IPS-18a (cell line): ENCODE measurements at regions not wholly inside any gene's neighbourhood (a gene's known extent, or its start where the extent isn't known, plus 50 kb on each side); places are given as distances from the start of the nearest gene placed in this dataset.

Source experiments
- H3K27ac ChIP-seq: one replicate; pipeline ENCODE4 v1.5.1; 2013; ENCODE audit warnings: low read length
- H3K27me3 ChIP-seq: one replicate; pipeline ENCODE4 v1.6.1; 2013; ENCODE audit warnings: mild to moderate bottlenecking, low read length; ENCODE audit not compliant: control insufficient read depth, insufficient read depth
- H3K36me3 ChIP-seq: one replicate; pipeline ENCODE4 v1.6.1; 2013; ENCODE audit warnings: low read depth, low read length; ENCODE audit not compliant: control insufficient read depth
- H3K4me1 ChIP-seq: one replicate; pipeline ENCODE4 v1.6.1; 2013; ENCODE audit warnings: low read depth, low read length; ENCODE audit not compliant: control insufficient read depth
- H3K4me3 ChIP-seq: one replicate; pipeline ENCODE4 v1.5.1; 2013; ENCODE audit warnings: low read length
- H3K9ac ChIP-seq: one replicate; pipeline ENCODE4 v1.6.1; 2013; ENCODE audit warnings: mild to moderate bottlenecking, low read length, moderate library complexity
- H3K9me3 ChIP-seq: one replicate; pipeline ENCODE4 v1.6.1; 2013; ENCODE audit warnings: low read depth, low read length; ENCODE audit not compliant: control insufficient read depth

- H3K27me3 ChIP-seq = no peaks in the 10 kb centered on the region
- no peak overlapping the region for H3K27ac ChIP-seq
- H3K9ac ChIP-seq = no peak overlapping the region
- H3K4me1 ChIP-seq = no peaks in the 10 kb centered on the region
- no peak overlapping the region for H3K4me3 ChIP-seq
- H3K36me3 ChIP-seq = no peaks in the 10 kb centered on the region
- H3K9me3 ChIP-seq = no peaks in the 10 kb centered on the region
These were observed 51.9 kb upstream of the TSPAN11 start for GRCh38 chr12:30874455-30875321.

DNA sequence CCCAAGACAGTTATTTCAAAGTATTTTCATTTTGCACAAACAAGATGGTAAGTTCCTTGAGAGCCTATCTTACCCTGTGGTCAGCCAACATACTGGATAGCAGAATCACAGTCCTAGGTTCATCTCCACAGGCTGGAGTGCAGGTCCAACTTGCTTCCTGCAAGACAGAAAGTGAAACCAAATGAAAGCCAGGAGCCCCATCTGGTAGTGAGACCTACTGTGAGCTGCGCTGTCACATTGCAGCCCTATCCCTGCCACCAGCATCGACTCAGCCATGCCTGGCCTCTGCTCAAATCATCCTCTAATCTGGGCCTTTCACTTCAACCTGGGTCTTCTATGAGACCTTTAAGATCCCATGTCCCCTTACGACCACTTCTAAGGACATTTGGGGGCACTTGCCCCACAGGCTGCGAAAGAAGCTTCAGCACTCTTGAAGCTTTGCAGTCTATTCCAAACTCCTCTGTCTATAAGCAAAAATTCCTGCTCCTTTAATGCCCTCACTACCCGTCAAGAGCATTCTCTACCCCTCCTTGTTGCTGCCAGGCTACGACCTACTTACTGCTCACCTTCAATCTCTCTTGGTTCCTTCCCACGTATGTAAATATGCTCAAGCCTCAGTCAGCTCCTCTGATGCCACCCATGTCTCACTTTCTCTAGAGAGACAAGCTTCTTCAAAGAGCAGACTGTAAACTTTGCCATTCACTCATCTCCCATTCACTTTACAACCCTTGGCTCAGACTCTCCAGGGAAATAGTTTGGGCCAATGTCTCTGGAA is 55.9 kb upstream of the TSPAN11 start:
- no peaks in the 10 kb centered on the region for H3K27me3 ChIP-seq
- no peak overlapping the region for H3K27ac ChIP-seq
- no peak overlapping the region for H3K4me3 ChIP-seq
- peaks cover 6% of the 10 kb centered on the region for H3K9me3 ChIP-seq
- H3K9ac ChIP-seq = no peak overlapping the region
- no peaks in the 10 kb centered on the region for H3K4me1 ChIP-seq
- H3K36me3 ChIP-seq = no peaks in the 10 kb centered on the region

DNA sequence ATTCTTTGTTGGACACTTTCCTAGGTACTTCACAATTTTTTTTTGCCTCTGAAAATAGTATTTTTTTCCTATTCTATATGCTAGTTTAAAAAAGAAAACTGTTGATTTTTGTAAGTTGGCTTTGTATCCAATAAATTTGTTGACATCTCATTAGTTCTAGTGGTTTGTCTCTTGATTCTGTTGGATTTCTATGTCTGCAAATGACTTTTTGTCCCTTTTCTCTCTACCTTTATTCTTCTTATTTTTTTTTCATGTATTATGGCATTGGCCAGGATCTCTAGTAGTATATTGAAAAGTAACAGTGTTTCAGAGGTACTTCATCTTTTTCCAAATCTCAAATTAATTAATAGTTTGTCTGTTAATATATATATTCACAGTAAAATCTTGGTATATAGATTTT is 59.1 kb upstream of the TSPAN11 start:
- no peak overlapping the region for H3K9ac ChIP-seq
- no peaks in the 10 kb centered on the region for H3K27me3 ChIP-seq
- H3K27ac ChIP-seq = no peak overlapping the region
- no peaks in the 10 kb centered on the region for H3K4me1 ChIP-seq
- H3K36me3 ChIP-seq = no peaks in the 10 kb centered on the region
- H3K9me3 ChIP-seq = peaks cover 8% of the 10 kb centered on the region
- no peak overlapping the region for H3K4me3 ChIP-seq

GRCh38 chr12:30866256-30866655 is 60.3 kb upstream of the TSPAN11 start:
- Histone ChIP-seq H3K9me3 (peaks cover 8% of the 10 kb centered on the region), H3K4me3 (no peak overlapping the region), H3K9ac (no peak overlapping the region), H3K36me3 (no peaks in the 10 kb centered on the region), H3K4me1 (no peaks in the 10 kb centered on the region), H3K27ac (no peak overlapping the region), H3K27me3 (no peaks in the 10 kb centered on the region)

DNA sequence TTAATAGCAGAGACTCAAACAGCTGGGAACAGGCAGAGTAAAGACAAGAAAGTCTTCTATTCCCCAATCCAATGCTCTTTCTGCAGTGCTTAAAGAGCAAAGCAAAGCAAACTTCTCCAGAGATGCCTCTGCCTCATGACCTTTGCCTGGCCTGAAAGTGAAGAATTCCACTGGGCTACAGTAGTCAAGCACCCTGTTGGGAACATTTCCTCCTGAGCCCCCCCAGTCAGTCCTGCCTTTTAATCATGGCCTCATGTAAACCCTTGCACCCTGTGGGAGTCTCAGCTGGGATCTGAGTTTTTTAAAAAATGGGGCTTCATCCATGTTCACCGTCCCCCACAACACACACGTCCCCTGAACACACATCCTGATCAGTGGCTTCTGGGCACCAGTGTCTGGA is 62.7 kb upstream of the TSPAN11 start:
- Histone ChIP-seq H3K27me3 (no peaks in the 10 kb centered on the region), H3K4me3 (no peak overlapping the region), H3K9me3 (peaks cover 8% of the 10 kb centered on the region), H3K4me1 (no peaks in the 10 kb centered on the region), H3K27ac (no peak overlapping the region), H3K9ac (no peak overlapping the region), H3K36me3 (no peaks in the 10 kb centered on the region)

- Histone ChIP-seq H3K4me1 (no peaks in the 10 kb centered on the region), H3K27ac (no peak overlapping the region), H3K9ac (no peak overlapping the region), H3K27me3 (no peaks in the 10 kb centered on the region), H3K9me3 (peaks cover 8% of the 10 kb centered on the region), H3K4me3 (no peak overlapping the region), H3K36me3 (no peaks in the 10 kb centered on the region)
These were observed 64.1 kb upstream of the TSPAN11 start for GRCh38 chr12:30862486-30862885.

DNA sequence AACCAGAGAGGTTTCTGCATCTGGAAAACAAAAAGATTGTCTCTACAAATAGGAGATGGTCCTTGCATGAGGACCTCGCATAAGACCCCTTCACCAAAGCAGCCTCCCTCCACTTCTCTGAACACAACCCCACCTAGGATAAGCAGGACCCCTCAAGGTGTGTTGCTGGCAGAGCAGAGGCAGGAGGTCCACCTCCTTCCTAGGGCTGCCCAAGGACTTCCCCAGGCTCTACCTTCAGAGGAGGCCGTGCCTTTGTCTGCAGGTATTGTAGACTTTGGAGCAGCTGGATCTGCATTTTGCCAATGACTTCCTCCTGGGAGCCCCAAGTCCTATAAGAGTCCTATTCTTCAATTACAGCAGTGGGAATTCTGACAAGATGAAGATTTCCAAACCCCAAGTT is 67.3 kb upstream of the TSPAN11 start:
- H3K4me3 ChIP-seq = no peak overlapping the region
- no peak overlapping the region for H3K27ac ChIP-seq
- no peaks in the 10 kb centered on the region for H3K36me3 ChIP-seq
- H3K27me3 ChIP-seq = no peaks in the 10 kb centered on the region
- H3K9me3 ChIP-seq = no peaks in the 10 kb centered on the region
- H3K4me1 ChIP-seq = no peaks in the 10 kb centered on the region
- H3K9ac ChIP-seq = no peak overlapping the region

GRCh38 chr12:30858471-30858870 is 68.1 kb upstream of the TSPAN11 start:
- H3K9me3 ChIP-seq = no peaks in the 10 kb centered on the region
- no peaks in the 10 kb centered on the region for H3K27me3 ChIP-seq
- H3K36me3 ChIP-seq = no peaks in the 10 kb centered on the region
- H3K4me1 ChIP-seq = no peaks in the 10 kb centered on the region
- no peak overlapping the region for H3K9ac ChIP-seq
- no peak overlapping the region for H3K27ac ChIP-seq
- no peak overlapping the region for H3K4me3 ChIP-seq

GRCh38 chr12:30853561-30854133 is 72.9 kb upstream of the TSPAN11 start:
- Histone ChIP-seq H3K4me3 (no peak overlapping the region), H3K36me3 (no peaks in the 10 kb centered on the region), H3K4me1 (no peaks in the 10 kb centered on the region), H3K9me3 (no peaks in the 10 kb centered on the region), H3K27me3 (no peaks in the 10 kb centered on the region), H3K27ac (no peak overlapping the region), H3K9ac (no peak overlapping the region)

- Histone ChIP-seq H3K9me3 (no peaks in the 10 kb centered on the region), H3K4me1 (no peaks in the 10 kb centered on the region), H3K4me3 (no peak overlapping the region), H3K9ac (no peak overlapping the region), H3K36me3 (no peaks in the 10 kb centered on the region), H3K27ac (no peak overlapping the region), H3K27me3 (no peaks in the 10 kb centered on the region)
These were observed 75.9 kb upstream of the TSPAN11 start for GRCh38 chr12:30850684-30851083.

DNA sequence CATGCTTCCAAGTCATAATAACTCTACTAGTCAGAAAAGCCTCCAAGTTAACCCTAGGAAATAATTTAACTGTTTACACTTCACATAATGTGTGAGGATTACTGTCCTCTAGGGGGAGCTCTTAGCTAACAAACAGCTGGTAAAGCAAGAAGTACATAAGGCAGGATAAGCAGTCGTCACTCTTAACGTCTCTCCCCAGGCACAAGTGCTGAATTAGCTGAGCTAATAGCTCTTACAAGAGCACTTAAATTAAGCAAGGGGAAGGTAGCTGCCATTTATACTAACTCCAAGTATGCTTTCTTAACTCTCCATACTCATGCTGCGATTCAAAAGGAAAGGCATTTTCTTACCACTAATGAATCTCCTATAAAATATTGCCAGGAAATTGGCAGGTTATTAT is 79.3 kb upstream of the TSPAN11 start:
- Histone ChIP-seq H3K27me3 (no peaks in the 10 kb centered on the region), H3K27ac (no peak overlapping the region), H3K4me1 (peaks cover 13% of the 10 kb centered on the region), H3K9ac (no peak overlapping the region), H3K4me3 (no peak overlapping the region), H3K9me3 (no peaks in the 10 kb centered on the region), H3K36me3 (no peaks in the 10 kb centered on the region)
